ENCODE measurements at regions not wholly inside any gene's neighbourhood (a gene's known extent, or its start where the extent isn't known, plus 50 kb on each side); places are given as distances from the start of the nearest gene placed in this dataset.
A peak's percentile ranks its signal among the peaks of the same experiment; 100 is the strongest.

- Histone ChIP-seq H3K9me3 (no peaks in the 10 kb centered on the region), H3K27ac (no peak overlapping the region), H3K36me3 (no peaks in the 10 kb centered on the region), H3K4me1 (no peaks in the 10 kb centered on the region), H3K4me3 (no peak overlapping the region), H3K27me3 (no peaks in the 10 kb centered on the region)
- intact Hi-C loops (cut with DNase I), result no loop called here
- ATAC-seq (no peak), DNase-seq (no peak)
- TF ChIP-seq CTCF (IDR thresholded peaks at IDR 0.05), result no peak
- TF ChIP-seq POLR2A (IDR thresholded peaks at IDR 0.05), result no peak
- WGBS (ENCODE audit: insufficient coverage, low coverage, low lambda C conversion rate, missing lambda C conversion rate), result 63% methylated on average over 7 of the region's 7 CpGs
Observed at GRCh38 chr3:197422506-197422905, 124.1 kb upstream of the DLG1 start.

GRCh38 chr3:197421021-197421420 lies 122.6 kb upstream of the DLG1 start:
- H3K9me3 ChIP-seq, result no peaks in the 10 kb centered on the region
- no peaks in the 10 kb centered on the region for H3K4me1 ChIP-seq
- ATAC-seq (peak in 1 of 4 donors; percentile 21), DNase-seq (no peak)
- no peak overlapping the region for H3K27ac ChIP-seq
- no peak for TF ChIP-seq POLR2A (IDR thresholded peaks at IDR 0.05)
- no peak for TF ChIP-seq CTCF (IDR thresholded peaks at IDR 0.05)
- no peak overlapping the region for H3K4me3 ChIP-seq
- 55% methylated on average over 6 of the region's 9 CpGs for WGBS (ENCODE audit: insufficient coverage, low coverage, low lambda C conversion rate, missing lambda C conversion rate)
- H3K27me3 ChIP-seq, result no peaks in the 10 kb centered on the region
- intact Hi-C loops (cut with DNase I), result no loop called here
- H3K36me3 ChIP-seq, result no peaks in the 10 kb centered on the region

GRCh38 chr3:197420566-197420965 lies 122.2 kb upstream of the DLG1 start:
- Histone ChIP-seq H3K36me3 (no peaks in the 10 kb centered on the region), H3K4me1 (no peaks in the 10 kb centered on the region), H3K27ac (no peak overlapping the region), H3K9me3 (no peaks in the 10 kb centered on the region), H3K4me3 (no peak overlapping the region), H3K27me3 (no peaks in the 10 kb centered on the region)
- intact Hi-C loops (cut with DNase I), result no loop called here
- no peak for TF ChIP-seq POLR2A (IDR thresholded peaks at IDR 0.05)
- no peak for TF ChIP-seq CTCF (IDR thresholded peaks at IDR 0.05)
- no peak for DNase-seq
- ATAC-seq, result no peak
- 54% methylated on average over 4 of the region's 4 CpGs for WGBS (ENCODE audit: insufficient coverage, low coverage, low lambda C conversion rate, missing lambda C conversion rate)

GRCh38 chr3:197420115-197420514 lies 121.7 kb upstream of the DLG1 start:
- Histone ChIP-seq H3K27ac (no peak overlapping the region), H3K4me3 (no peak overlapping the region), H3K27me3 (no peaks in the 10 kb centered on the region), H3K4me1 (no peaks in the 10 kb centered on the region), H3K9me3 (no peaks in the 10 kb centered on the region), H3K36me3 (no peaks in the 10 kb centered on the region)
- TF ChIP-seq CTCF (IDR thresholded peaks at IDR 0.05), result no peak
- no peak for TF ChIP-seq POLR2A (IDR thresholded peaks at IDR 0.05)
- no peak for DNase-seq
- intact Hi-C loops (cut with DNase I), result no loop called here
- 93% methylated on average over 2 of the region's 2 CpGs for WGBS (ENCODE audit: insufficient coverage, low coverage, low lambda C conversion rate, missing lambda C conversion rate)
- ATAC-seq, result no peak

GRCh38 chr3:197419696-197420095 lies 121.3 kb upstream of the DLG1 start:
- Histone ChIP-seq H3K27me3 (no peaks in the 10 kb centered on the region), H3K27ac (no peak overlapping the region), H3K9me3 (no peaks in the 10 kb centered on the region), H3K36me3 (no peaks in the 10 kb centered on the region), H3K4me1 (no peaks in the 10 kb centered on the region), H3K4me3 (no peak overlapping the region)
- no peak for ATAC-seq
- 73% methylated on average over 2 of the region's 2 CpGs for WGBS (ENCODE audit: insufficient coverage, low coverage, low lambda C conversion rate, missing lambda C conversion rate)
- intact Hi-C loops (cut with DNase I), result no loop called here
- TF ChIP-seq CTCF (IDR thresholded peaks at IDR 0.05), result no peak
- no peak for TF ChIP-seq POLR2A (IDR thresholded peaks at IDR 0.05)
- no peak for DNase-seq
